NCI-H446 (cell line): ENCODE measurements at regions not wholly inside any gene's neighbourhood (a gene's known extent, or its start where the extent isn't known, plus 50 kb on each side); places are given as distances from the start of the nearest gene placed in this dataset.

Experiments used
- DNase-seq, 2 experiments: peaks; one replicate each; lab custom pipeline; 2025; lab: John Stamatoyannopoulos, UW

GRCh38 chr1:213643360-213643759, 344.4 kb upstream of the PROX1 start:
- no peak for DNase-seq

GRCh38 chr1:213647864-213648650, 339.7 kb upstream of the PROX1 start:
- no peak for DNase-seq

GRCh38 chr1:213649373-213649772, 338.4 kb upstream of the PROX1 start:
- no peak for DNase-seq

- DNase-seq: no peak
Observed at GRCh38 chr1:213650603-213651002, 337.2 kb upstream of the PROX1 start.

- DNase-seq: no peak
Observed at GRCh38 chr1:213651077-213651476, 336.7 kb upstream of the PROX1 start.

GRCh38 chr1:213652109-213652508, 335.7 kb upstream of the PROX1 start:
- no peak for DNase-seq

- no peak for DNase-seq
Observed at GRCh38 chr1:213656039-213656438, 331.7 kb upstream of the PROX1 start.

GRCh38 chr1:213656503-213656902, 331.3 kb upstream of the PROX1 start:
- no peak for DNase-seq

GRCh38 chr1:213657013-213657412, 330.8 kb upstream of the PROX1 start:
- DNase-seq: no peak

GRCh38 chr1:213657879-213658278, 329.9 kb upstream of the PROX1 start:
- DNase-seq: no peak

GRCh38 chr1:213658457-213658856, 329.3 kb upstream of the PROX1 start:
- no peak for DNase-seq

GRCh38 chr1:213659580-213660547, 327.9 kb upstream of the PROX1 start:
- no peak for DNase-seq

- DNase-seq: no peak
Observed at GRCh38 chr1:213661302-213661701, 326.5 kb upstream of the PROX1 start.

GRCh38 chr1:213666113-213666512, 321.7 kb upstream of the PROX1 start:
- DNase-seq: no peak

GRCh38 chr1:213666922-213667321, 320.9 kb upstream of the PROX1 start:
- no peak for DNase-seq

GRCh38 chr1:213669512-213669911, 318.3 kb upstream of the PROX1 start:
- no peak for DNase-seq

- DNase-seq: no peak
Observed at GRCh38 chr1:213669964-213670691, 317.6 kb upstream of the PROX1 start.

GRCh38 chr1:213670692-213671023, 317.1 kb upstream of the PROX1 start:
- no peak for DNase-seq

- no peak for DNase-seq
Observed at GRCh38 chr1:213675043-213675442, 312.7 kb upstream of the PROX1 start.

GRCh38 chr1:213676736-213677135, 311.0 kb upstream of the PROX1 start:
- no peak for DNase-seq

GRCh38 chr1:213678348-213678747, 309.4 kb upstream of the PROX1 start:
- no peak for DNase-seq

GRCh38 chr1:213678753-213679152, 309.0 kb upstream of the PROX1 start:
- DNase-seq: no peak
